Mammary epithelial cell (primary cell): ENCODE measurements at regions not wholly inside any gene's neighbourhood (a gene's known extent, or its start where the extent isn't known, plus 50 kb on each side); places are given as distances from the start of the nearest gene placed in this dataset.

Experiments
- CTCF ChIP-seq, 2 donors: IDR thresholded peaks in 1 of 2; conservative IDR thresholded peaks in 1 of 2; 2 replicates each; pipeline ENCODE4 v1.5.1; 2011 to 2012; ENCODE audit warnings: inconsistent platforms in 2 of 2, low read length in 2 of 2, mild to moderate bottlenecking in 2 of 2, control low read depth in 1 of 2, low read depth in 1 of 2; ENCODE audit not compliant: insufficient read depth in 1 of 2; ENCODE audit errors: extremely low read depth in 1 of 2
- EZH2 ChIP-seq: IDR thresholded peaks from 2 replicates; pipeline ENCODE4 v1.6.1; 2012; ENCODE audit warnings: low read length, inconsistent platforms, borderline replicate concordance

GRCh38 chr6:113406048-113406695 lies 451.0 kb upstream of the MARCKS start:
- no peak for TF ChIP-seq CTCF (conservative IDR thresholded peaks at IDR 0.05 in 1 of 2, IDR thresholded peaks at IDR 0.05 in 1 of 2; ENCODE audit: extremely low read depth in 1 of 2, insufficient read depth in 1 of 2, low read depth in 1 of 2, low read length in 2 of 2)
- TF ChIP-seq EZH2 = no peak
